GM18870 (cell line): ENCODE measurements at regions not wholly inside any gene's neighbourhood (a gene's known extent, or its start where the extent isn't known, plus 50 kb on each side); places are given as distances from the start of the nearest gene placed in this dataset.
"Not testable (repeated sequence)": the region's sequence is repeated elsewhere in the genome, so short reads cannot be mapped to it uniquely, and the experiment has no call there.

ENCODE experiments used
- ATAC-seq: cut with Tn5 transposase; IDR thresholded peaks from one replicate; pipeline ENCODE4 v1.9.1; 2021; ENCODE audit warnings: moderate library complexity; ENCODE audit not compliant: unreplicated experiment

DNA sequence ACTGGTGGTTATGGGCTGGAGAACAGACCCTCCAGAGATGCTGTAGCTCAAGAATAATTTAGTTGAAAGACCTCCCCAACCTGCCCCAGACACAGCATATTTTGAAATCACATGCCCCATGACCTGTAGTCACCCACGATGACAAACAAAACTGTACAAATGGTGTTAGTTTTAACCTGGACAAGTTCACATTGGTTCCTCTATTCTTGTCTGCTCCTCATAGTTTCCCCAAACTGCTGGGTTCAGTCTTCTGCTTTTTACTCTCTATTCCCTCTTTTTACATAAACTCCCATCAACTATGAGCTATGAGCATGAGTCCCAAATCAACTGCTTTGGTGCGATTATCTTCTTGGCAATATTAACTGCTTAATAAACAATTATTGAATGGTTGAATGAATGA is 365.3 kb upstream of the CLINT1 start:
- ATAC-seq = no peak

DNA sequence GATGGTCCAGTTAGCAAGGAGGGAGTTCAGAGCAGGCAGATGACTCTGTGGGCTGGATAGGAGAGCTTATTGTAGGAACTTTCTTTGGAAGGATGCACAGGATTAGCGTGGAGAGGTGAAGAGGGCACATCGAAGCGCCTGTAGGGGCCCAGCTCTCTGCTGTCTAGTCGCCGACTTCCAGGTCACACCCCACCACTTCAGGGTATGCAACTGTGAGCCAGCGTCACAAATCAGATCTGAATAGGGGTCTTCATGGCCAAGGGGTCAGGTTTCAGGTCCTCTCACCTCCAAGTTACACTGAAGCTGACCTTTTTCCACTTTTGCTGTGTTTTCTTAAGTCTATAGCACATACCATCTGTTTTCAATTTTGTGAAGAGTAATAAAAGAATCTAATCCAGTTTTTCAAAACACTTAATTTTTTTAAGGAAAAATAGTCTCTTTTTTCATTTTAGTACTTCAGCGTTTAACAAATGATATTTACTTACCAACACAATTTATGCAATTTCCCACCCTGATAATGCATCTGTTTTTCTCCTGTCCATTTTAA is 364.2 kb upstream of the CLINT1 start:
- ATAC-seq = no peak

DNA sequence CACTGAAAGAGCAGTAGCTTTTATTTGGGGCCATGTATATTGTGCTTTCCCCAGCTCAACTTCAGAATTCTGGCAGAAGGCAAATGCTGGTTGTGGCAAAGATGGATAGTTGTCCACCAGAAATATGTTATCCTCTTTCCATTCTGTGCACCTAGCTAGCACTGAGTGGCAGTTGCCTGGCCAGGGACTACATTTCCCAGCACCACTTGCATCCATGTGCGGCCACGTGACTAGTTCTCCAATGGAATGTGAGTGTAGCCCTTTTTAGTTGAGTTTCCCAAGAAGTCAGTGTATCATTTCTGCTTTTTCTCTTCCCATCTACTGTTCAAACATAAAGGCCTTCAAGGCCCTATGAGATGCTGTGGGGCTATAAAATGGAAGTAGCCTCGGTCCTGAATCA is 354.0 kb upstream of the CLINT1 start:
- no peak for ATAC-seq

- no peak for ATAC-seq
Measured at GRCh38 chr5:158212237-158212636, 353.3 kb upstream of the CLINT1 start.

GRCh38 chr5:158209219-158209908 is 350.4 kb upstream of the CLINT1 start:
- no peak for ATAC-seq

DNA sequence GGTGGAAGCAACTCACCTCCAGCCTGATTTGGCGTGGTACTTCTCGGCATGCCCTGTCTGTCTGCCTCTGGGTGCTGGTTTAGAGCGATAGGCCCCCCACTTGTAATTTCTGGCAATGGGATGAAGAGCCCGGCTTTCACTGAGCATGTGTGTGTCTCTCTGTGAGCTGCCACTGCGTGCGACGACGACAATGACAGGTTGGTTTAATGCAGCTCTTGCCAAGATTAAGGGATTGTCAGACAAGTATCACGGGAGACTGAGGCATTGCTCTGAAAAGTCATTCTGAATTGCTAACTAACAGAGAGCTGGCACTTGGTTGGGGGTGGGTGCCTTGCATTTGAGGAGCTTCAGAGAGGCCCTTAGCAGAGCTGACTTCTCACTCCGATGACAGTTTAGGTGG is 348.8 kb upstream of the CLINT1 start:
- no peak for ATAC-seq

- ATAC-seq = no peak
Measured at GRCh38 chr5:158205992-158206391, 347.0 kb upstream of the CLINT1 start.

- no peak for ATAC-seq
Measured at GRCh38 chr5:158203261-158203660, 344.3 kb upstream of the CLINT1 start.

- ATAC-seq = no peak
Measured at GRCh38 chr5:158202801-158203200, 343.9 kb upstream of the CLINT1 start.

DNA sequence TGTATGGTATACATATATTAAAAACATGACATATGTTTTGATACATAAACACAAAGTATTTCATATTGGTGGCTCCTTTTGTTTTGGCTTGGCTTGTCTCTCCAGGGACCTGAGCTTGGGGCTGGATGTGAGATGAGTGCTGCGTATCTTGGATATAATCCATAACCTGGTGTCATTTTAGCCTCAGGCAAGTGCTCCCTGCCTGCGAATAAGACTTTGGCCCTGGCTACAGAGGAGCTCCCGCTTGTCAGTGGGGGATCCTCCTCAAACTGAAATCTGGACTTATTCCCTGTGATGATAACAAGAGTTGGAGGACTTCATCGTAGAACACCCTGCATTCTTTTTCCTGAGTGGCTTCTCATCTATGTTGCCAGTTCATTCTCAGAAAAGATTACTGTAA is 341.7 kb upstream of the CLINT1 start:
- ATAC-seq = no peak

GRCh38 chr5:158198636-158199035 is 339.7 kb upstream of the CLINT1 start:
- peak; percentile 92 for ATAC-seq

DNA sequence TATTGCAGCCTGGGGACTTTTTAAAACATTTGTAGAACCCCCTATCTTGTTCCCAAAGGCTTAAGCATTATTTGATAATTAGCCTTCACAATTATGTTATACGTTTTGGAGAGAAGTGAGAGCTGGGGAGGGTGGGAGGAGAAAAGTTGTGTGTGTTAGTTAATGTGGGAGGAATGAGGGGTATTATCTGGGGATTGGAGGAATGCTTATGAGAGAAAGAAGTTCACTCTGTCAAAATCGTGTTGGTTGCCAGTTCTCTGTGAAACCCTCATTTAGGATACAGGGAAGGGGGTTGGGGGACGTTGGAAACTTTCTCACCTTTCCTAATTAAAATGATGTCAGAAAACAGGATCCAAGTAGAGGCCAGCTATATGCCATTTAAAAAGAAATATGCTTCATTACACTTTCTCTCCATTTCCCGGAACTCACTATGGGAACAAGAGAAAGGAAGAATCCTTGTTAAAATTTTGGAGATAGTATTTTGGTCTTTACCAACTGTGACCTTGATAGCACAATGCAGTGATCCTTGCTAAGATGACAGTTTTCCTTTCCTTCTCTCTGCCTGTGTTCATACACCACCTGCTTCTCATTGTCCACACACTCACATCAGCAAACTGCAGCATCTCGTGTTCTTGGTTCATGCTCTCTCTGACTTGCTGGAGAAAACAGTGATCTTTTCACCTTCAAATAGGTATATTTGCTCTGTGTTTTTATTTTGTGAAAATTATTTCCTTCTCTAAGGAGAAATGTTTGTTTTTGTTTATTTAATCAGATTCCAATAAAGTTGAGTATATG is 336.7 kb upstream of the CLINT1 start:
- ATAC-seq = no peak

DNA sequence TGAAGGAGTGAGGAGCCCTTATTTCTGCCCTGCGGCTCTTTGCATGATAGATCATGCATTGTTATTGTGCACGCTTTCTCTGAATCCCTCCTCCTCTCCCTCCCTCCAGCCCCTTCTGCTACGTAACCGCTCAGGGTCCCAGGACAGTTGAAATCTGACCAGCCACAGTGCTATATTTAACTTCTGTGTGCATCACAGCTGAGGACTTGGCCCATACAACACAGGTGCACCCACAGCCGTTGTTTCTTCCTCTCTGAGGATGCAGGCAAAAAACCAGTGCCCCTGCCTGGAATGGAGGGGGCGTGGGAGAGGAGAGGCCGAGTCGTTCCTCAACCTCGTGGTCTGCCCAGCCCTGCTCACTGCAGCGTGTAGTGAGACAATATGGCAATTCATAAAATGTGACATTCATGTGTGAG is 335.6 kb upstream of the CLINT1 start:
- ATAC-seq = no peak

GRCh38 chr5:158193395-158193794 is 334.4 kb upstream of the CLINT1 start:
- ATAC-seq = not testable (repeated sequence)

DNA sequence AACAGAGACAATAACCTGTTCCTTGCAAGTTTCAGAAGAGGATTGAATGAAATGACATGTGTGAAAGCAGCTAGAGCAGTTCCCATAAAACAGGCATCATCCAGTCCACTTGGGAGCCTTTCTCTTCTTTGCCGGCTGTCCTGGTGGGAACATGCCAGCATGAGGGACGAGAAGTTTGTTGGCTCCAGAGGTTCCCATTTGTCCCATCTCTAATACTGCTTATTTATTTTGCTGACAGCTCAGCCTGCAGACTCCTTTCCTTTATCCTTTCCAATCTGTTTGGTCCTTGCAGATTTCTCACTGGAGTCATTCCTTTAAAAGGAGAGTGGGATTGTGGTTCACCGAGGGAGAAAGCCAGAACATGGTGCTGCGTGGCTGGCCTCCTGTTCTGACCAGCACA is 321.5 kb upstream of the CLINT1 start:
- ATAC-seq = no peak

- no peak for ATAC-seq
Measured at GRCh38 chr5:158179271-158179670, 320.3 kb upstream of the CLINT1 start.

DNA sequence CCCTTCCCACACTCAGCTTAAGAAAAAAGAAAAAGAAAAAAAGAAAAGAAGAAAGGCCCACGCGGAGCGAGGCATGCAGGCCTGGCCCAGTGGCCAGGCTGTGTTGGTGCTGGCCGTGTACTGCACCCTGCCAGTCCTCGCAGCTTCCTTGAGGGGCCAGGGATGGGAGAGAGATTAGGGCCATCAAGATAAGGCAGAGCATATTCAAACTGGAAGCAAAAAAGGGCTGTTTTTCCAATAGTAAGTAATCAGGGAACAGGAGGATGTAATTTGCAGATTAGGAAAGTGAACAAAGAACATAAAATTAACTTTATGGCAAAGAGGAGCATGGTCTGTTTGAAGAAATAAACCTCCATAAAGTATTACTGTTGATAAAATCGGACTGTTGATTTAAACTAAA is 319.6 kb upstream of the CLINT1 start:
- ATAC-seq = no peak

DNA sequence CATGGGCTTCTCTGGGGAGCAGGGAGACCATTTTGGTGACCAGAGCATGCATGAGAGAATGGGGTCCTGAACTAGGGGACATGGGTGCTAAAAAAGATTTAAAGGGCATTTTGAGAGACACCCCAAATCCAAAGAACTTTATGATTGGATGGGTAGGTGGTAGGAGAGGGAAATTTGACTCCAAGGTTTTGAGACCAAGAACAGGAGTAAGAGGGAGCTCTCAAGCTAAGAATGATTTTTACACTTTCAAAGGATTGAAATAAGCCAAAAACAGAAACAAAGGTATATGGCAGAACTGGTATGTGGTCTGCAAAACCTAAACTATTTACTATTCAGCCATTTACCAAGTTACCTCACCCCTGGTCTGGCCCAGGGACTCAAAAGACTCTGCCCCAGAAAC is 318.2 kb upstream of the CLINT1 start:
- ATAC-seq = no peak

GRCh38 chr5:158175934-158176481 is 317.1 kb upstream of the CLINT1 start:
- ATAC-seq = no peak

- ATAC-seq = no peak
Measured at GRCh38 chr5:158174918-158175851, 316.2 kb upstream of the CLINT1 start.

GRCh38 chr5:158174026-158174425 is 315.1 kb upstream of the CLINT1 start:
- no peak for ATAC-seq
